Mesodermal cell (in vitro differentiated cells): ENCODE measurements at regions not wholly inside any gene's neighbourhood (a gene's known extent, or its start where the extent isn't known, plus 50 kb on each side); places are given as distances from the start of the nearest gene placed in this dataset.

Experiments used
- H3K27ac ChIP-seq: 2 replicates; pipeline ENCODE4 v1.7.0; 2013; ENCODE audit warnings: mild to moderate bottlenecking, low read depth, low read length, moderate library complexity; ENCODE audit not compliant: severe bottlenecking
- H3K36me3 ChIP-seq: 2 replicates; pipeline ENCODE4 v1.7.1; 2013; ENCODE audit warnings: mild to moderate bottlenecking, low read length, moderate library complexity; ENCODE audit not compliant: control insufficient read depth, insufficient read depth
- H3K4me1 ChIP-seq: one replicate; pipeline ENCODE4 v1.7.1; 2013; ENCODE audit warnings: mild to moderate bottlenecking, low read length; ENCODE audit not compliant: insufficient read depth, control insufficient read depth, poor library complexity, severe bottlenecking
- H3K4me3 ChIP-seq: 2 replicates; pipeline ENCODE4 v1.7.0; 2013; ENCODE audit warnings: low read length, control low read depth, mild to moderate bottlenecking; ENCODE audit not compliant: insufficient read depth, poor library complexity, severe bottlenecking; ENCODE audit errors: extremely low read depth
- H3K9me3 ChIP-seq: 2 replicates; pipeline ENCODE4 v1.7.1; 2013; ENCODE audit warnings: mild to moderate bottlenecking, low read length, moderate library complexity; ENCODE audit not compliant: control insufficient read depth
- WGBS, 2 experiments: methylation state at CpG; one replicate each; pipeline ENCODE4 v1.1.5; 2013; ENCODE audit warnings: missing lambda C conversion rate in 2 of 2; ENCODE audit not compliant: insufficient coverage in 2 of 2; 5-methylcytosine and 5-hydroxymethylcytosine counted together

- 66 to 74% methylated on average over 7 of the region's 14 CpGs for WGBS, 2 experiments
Measured at GRCh38 chr3:59518283-59519055, 468.6 kb upstream of the CFAP20DC start.

GRCh38 chr3:59517388-59517787 lies 467.6 kb upstream of the CFAP20DC start:
- Histone ChIP-seq H3K4me1 (peaks cover 3% of the 10 kb centered on the region), H3K9me3 (no peaks in the 10 kb centered on the region), H3K36me3 (no peaks in the 10 kb centered on the region), H3K27ac (no peak overlapping the region), H3K4me3 (no peak overlapping the region)
- WGBS, 2 experiments, result 94 to 98% methylated on average over 4 of the region's 4 CpGs

More at GRCh38 chr3:59518283-59519055, 468.6 kb upstream of the CFAP20DC start:
- Histone ChIP-seq H3K4me3 (no peak overlapping the region), H3K4me1 (peaks cover 3% of the 10 kb centered on the region), H3K27ac (no peak overlapping the region), H3K36me3 (no peaks in the 10 kb centered on the region), H3K9me3 (no peaks in the 10 kb centered on the region)

GRCh38 chr3:59515966-59516365 lies 466.1 kb upstream of the CFAP20DC start:
- Histone ChIP-seq H3K9me3 (no peaks in the 10 kb centered on the region), H3K4me3 (no peak overlapping the region), H3K4me1 (peaks cover 3% of the 10 kb centered on the region), H3K36me3 (no peaks in the 10 kb centered on the region), H3K27ac (no peak overlapping the region)
- WGBS, 2 experiments, result 61% methylated on average over 3 of the region's 3 CpGs; no CpG with 5 or more reads in 1 of the 2 experiments

- H3K27ac ChIP-seq, result peak overlapping the region; percentile 69
- H3K9me3 ChIP-seq, result no peaks in the 10 kb centered on the region
- H3K36me3 ChIP-seq, result no peaks in the 10 kb centered on the region
- 60 to 69% methylated on average over 2 to 4 of the region's 7 CpGs for WGBS, 2 experiments
- H3K4me1 ChIP-seq, result peaks cover 3% of the 10 kb centered on the region
- H3K4me3 ChIP-seq, result no peak overlapping the region
Measured at GRCh38 chr3:59514865-59515482, 465.1 kb upstream of the CFAP20DC start.

- WGBS, 2 experiments, result 89 to 100% methylated on average over 1 of the region's 1 CpG
- Histone ChIP-seq H3K4me1 (peaks cover 3% of the 10 kb centered on the region), H3K4me3 (no peak overlapping the region), H3K36me3 (no peaks in the 10 kb centered on the region), H3K9me3 (no peaks in the 10 kb centered on the region), H3K27ac (no peak overlapping the region)
Measured at GRCh38 chr3:59513570-59513969, 463.7 kb upstream of the CFAP20DC start.

GRCh38 chr3:59512066-59512465 lies 462.2 kb upstream of the CFAP20DC start:
- Histone ChIP-seq H3K27ac (no peak overlapping the region), H3K9me3 (no peaks in the 10 kb centered on the region), H3K4me3 (no peak overlapping the region), H3K36me3 (no peaks in the 10 kb centered on the region), H3K4me1 (peaks cover 2% of the 10 kb centered on the region)
- 84 to 88% methylated on average over 5 of the region's 6 CpGs for WGBS, 2 experiments

GRCh38 chr3:59510576-59510975 lies 460.8 kb upstream of the CFAP20DC start:
- Histone ChIP-seq H3K9me3 (no peaks in the 10 kb centered on the region), H3K4me3 (no peak overlapping the region), H3K4me1 (no peaks in the 10 kb centered on the region), H3K36me3 (no peaks in the 10 kb centered on the region), H3K27ac (no peak overlapping the region)
- WGBS, 2 experiments, result 100% methylated on average over 1 of the region's 4 CpGs; no CpG with 5 or more reads in 1 of the 2 experiments

GRCh38 chr3:59508273-59508672 lies 458.4 kb upstream of the CFAP20DC start:
- Histone ChIP-seq H3K4me3 (no peak overlapping the region), H3K4me1 (no peaks in the 10 kb centered on the region), H3K9me3 (no peaks in the 10 kb centered on the region), H3K36me3 (no peaks in the 10 kb centered on the region), H3K27ac (no peak overlapping the region)
- 93 to 94% methylated on average over 10 of the region's 10 CpGs for WGBS, 2 experiments

GRCh38 chr3:59506191-59506590 lies 456.4 kb upstream of the CFAP20DC start:
- no peaks in the 10 kb centered on the region for H3K36me3 ChIP-seq
- H3K4me3 ChIP-seq, result no peak overlapping the region
- 70 to 100% methylated on average over 1 to 2 of the region's 5 CpGs for WGBS, 2 experiments
- no peaks in the 10 kb centered on the region for H3K9me3 ChIP-seq
- H3K4me1 ChIP-seq, result no peaks in the 10 kb centered on the region
- H3K27ac ChIP-seq, result no peak overlapping the region

- Histone ChIP-seq H3K4me1 (no peaks in the 10 kb centered on the region), H3K9me3 (no peaks in the 10 kb centered on the region), H3K4me3 (no peak overlapping the region), H3K36me3 (no peaks in the 10 kb centered on the region), H3K27ac (no peak overlapping the region)
- 88 to 89% methylated on average over 1 to 3 of the region's 3 CpGs for WGBS, 2 experiments
Measured at GRCh38 chr3:59503441-59503840, 453.6 kb upstream of the CFAP20DC start.

- Histone ChIP-seq H3K4me3 (no peak overlapping the region), H3K27ac (no peak overlapping the region), H3K36me3 (no peaks in the 10 kb centered on the region), H3K4me1 (no peaks in the 10 kb centered on the region), H3K9me3 (no peaks in the 10 kb centered on the region)
- WGBS, 2 experiments, result 70 to 90% methylated on average over 2 to 4 of the region's 4 CpGs
Measured at GRCh38 chr3:59502806-59503205, 453.0 kb upstream of the CFAP20DC start.
